Bone marrow (tissue), 2 donors: ENCODE measurements at regions not wholly inside any gene's neighbourhood (a gene's known extent, or its start where the extent isn't known, plus 50 kb on each side); places are given as distances from the start of the nearest gene placed in this dataset.
"Not testable (repeated sequence)": the region's sequence is repeated elsewhere in the genome, so short reads cannot be mapped to it uniquely, and the experiment has no call there.

Experiments used
- DNase-seq, 2 donors: peaks; one replicate each; lab custom pipeline; 2025; lab: John Stamatoyannopoulos, UW

GRCh38 chr2:66632882-66633281, 198.0 kb downstream of the MEIS1 start:
- not testable (repeated sequence) for DNase-seq

GRCh38 chr2:66633631-66634030, 198.7 kb downstream of the MEIS1 start:
- no peak for DNase-seq

DNA sequence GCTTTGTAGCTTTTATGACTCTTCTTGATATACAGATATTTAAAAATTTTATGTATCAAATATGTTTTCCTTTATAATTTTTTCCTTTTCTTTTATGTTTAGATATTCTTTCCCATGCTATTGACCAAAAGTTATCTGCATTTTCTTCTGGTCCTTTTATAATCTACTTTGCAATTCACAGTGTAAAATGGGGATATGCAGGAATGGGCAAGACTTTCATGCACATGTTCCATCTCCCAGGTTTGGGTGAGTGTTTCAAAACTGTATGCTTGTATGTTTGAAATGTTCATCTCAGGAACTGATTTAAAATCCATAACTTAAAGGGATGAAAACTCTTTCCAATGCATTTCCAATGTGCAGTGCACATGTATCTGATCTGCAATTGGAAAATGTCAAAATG, 199.9 kb downstream of the MEIS1 start:
- no peak for DNase-seq

DNA sequence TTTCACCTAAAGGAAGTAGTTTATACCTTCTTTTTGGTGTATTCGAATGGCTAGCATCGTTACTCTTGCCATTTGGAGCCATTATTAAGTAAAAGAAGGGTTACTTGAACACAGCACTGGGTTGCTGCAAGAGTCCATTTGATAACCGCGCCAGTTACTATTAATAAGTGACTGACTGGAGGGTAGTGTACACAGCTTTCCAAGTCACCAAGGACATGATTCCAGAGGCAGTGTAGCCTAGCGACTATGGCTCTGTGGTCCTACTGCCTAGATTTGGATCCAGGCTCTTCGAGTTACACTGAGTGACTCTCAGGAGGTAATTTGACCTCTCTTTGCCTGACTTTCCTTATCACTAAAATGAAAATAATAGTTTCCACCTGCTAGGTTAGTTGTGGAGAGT, 206.8 kb downstream of the MEIS1 start:
- no peak for DNase-seq

- DNase-seq = not testable (repeated sequence)
These were observed 213.2 kb downstream of the MEIS1 start for GRCh38 chr2:66648081-66648480.

GRCh38 chr2:66649006-66649405, 214.1 kb downstream of the MEIS1 start:
- DNase-seq = no peak

DNA sequence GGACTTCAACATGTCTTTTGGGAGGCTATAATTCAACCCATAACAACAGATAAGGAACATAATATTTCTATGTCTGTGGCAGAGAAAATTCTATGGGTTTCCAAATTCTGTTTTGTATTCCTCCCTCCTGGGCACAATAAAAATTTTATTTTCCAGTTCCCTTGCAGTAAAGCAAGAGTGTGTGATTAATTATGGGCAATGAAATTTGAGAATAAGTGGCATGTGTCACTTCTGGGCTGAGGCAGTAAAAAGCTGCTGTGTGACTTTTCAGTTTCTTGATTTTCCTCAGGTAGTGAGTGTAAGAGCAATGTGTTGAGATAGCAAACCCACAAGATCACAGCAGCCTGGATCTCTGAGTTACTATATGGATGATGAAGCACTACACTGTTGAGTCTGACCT, 216.4 kb downstream of the MEIS1 start:
- DNase-seq = no peak

- DNase-seq = no peak
These were observed 225.9 kb downstream of the MEIS1 start for GRCh38 chr2:66660804-66661203.

GRCh38 chr2:66661253-66662173, 226.6 kb downstream of the MEIS1 start:
- no peak for DNase-seq

GRCh38 chr2:66665124-66665984, 230.4 kb downstream of the MEIS1 start:
- no peak for DNase-seq

GRCh38 chr2:66667301-66667700, 232.4 kb downstream of the MEIS1 start:
- no peak for DNase-seq

GRCh38 chr2:66673286-66673685, 238.4 kb downstream of the MEIS1 start:
- DNase-seq = no peak

- DNase-seq = no peak
These were observed 239.2 kb downstream of the MEIS1 start for GRCh38 chr2:66674087-66674486.

DNA sequence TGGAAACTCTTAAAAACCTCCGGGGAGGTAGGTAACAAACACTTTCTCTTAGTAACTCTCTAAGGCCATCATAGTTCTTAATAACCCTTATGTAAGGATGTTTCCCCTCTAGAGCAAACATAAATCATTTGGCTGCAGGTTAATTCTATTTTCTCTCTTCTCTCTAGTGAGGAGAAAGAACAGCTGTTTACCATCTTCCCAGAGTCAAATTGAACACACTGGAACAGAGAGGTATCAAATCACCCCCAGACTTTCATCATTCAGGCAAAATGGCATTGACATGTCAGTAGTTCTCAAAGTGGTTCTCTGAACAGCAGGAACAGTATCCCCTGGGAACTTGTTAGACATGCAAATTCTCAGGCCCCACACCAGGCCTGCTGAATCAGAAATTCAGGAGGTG, 240.7 kb downstream of the MEIS1 start:
- DNase-seq = no peak

GRCh38 chr2:66679442-66679841, 244.5 kb downstream of the MEIS1 start:
- DNase-seq = no peak

GRCh38 chr2:66682476-66682875, 247.6 kb downstream of the MEIS1 start:
- DNase-seq = no peak

DNA sequence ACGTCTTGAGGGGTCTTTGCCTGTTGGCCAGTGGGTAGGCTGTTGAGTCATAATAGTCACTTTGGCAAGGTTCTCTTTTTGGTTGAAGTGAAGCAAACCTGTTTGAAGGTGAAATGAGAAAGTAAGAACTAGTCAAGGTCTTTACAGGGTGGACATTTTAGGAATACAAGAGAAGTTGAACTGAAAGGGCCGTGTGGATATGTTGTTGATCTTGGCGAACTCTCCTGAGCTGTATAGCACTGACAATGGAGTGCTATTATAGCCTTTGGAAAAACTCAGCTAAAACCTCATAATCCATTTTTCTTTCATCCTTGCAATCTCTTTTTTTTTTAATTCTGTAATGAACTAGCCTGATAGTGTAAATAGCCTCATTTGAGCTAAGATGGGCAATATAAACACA, 248.1 kb downstream of the MEIS1 start:
- no peak for DNase-seq

DNA sequence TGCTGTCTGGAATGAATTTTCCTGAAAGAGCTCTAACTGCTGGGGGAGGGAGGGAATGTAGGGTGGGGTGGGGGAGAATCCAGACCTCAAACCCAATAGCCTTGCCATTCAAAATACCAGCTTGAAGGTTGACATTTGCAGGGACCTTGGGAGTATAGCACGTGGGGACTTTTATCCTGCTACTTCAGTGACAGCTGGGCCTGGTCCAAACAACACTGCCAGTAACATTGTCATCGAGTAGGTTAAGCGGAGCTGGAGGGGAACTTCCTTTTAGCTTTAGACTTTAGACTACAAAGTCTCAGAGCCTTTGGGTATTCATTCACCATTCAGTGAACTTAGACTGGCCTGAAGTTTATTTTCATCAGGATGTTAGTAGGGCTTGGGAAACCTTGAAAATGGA, 248.7 kb downstream of the MEIS1 start:
- no peak for DNase-seq

GRCh38 chr2:66684289-66684688, 249.4 kb downstream of the MEIS1 start:
- DNase-seq = no peak

GRCh38 chr2:66686755-66687154, 251.8 kb downstream of the MEIS1 start:
- no peak for DNase-seq

DNA sequence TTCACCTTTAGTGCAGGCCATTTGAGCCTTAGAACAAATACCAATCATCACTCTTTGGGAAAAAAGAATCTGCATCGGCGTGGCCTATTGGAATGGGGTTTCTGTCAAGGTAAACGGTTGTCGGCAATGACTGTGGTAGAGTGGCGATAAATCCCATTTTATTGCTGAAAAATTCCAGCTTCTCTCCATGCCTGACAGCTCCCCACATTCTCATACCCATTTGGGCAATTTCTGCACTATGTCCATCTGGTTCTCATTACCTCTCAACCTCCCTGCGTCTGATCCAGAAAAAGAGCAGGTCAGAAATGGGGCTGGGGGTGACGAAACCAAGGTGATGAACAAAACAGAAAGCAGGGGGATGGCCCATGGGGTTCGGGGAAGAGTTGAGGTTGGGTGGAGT, 254.0 kb downstream of the MEIS1 start:
- no peak for DNase-seq

GRCh38 chr2:66689456-66690051, 254.6 kb downstream of the MEIS1 start:
- no peak for DNase-seq
